22Rv1 (cell line): ENCODE measurements at regions not wholly inside any gene's neighbourhood (a gene's known extent, or its start where the extent isn't known, plus 50 kb on each side); places are given as distances from the start of the nearest gene placed in this dataset.

ENCODE experiments used
- H3K27ac ChIP-seq: fragments of 450-650 bp; 2 replicates; pipeline ENCODE4 v1.5.1; 2017
- ZFX ChIP-seq: fragments of 450-650 bp; IDR thresholded peaks from 2 replicates; pipeline ENCODE4 v1.6.1; 2017; ENCODE audit warnings: antibody characterized with exemption, borderline replicate concordance
- TF ChIP-seq, protein P1 (sequence below): fragments of 450-650 bp; IDR thresholded peaks from 2 replicates; pipeline ENCODE4 v1.5.1; 2017; ENCODE audit warnings: mild to moderate bottlenecking

DNA sequence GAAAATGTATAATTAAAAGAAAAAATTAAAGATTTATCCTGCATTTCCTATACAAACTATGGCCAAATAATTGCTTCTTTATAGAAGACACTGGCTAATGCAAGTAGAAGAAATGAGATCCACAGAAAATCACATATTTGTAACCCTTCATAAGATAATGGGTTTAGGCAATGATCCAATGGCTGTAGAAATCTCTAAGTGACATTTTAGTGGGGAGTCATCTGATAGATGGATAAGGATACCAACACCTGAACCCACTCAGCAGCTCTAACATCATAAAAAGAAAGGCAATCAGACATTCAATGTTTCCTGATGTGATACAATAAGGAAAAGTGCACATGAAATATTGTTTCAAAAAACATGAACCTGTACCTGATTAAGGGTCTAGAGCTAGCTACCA, 297.5 kb downstream of the CXCL12 start:
- no peak overlapping the region for H3K27ac ChIP-seq
- TF ChIP-seq, protein P1, sequence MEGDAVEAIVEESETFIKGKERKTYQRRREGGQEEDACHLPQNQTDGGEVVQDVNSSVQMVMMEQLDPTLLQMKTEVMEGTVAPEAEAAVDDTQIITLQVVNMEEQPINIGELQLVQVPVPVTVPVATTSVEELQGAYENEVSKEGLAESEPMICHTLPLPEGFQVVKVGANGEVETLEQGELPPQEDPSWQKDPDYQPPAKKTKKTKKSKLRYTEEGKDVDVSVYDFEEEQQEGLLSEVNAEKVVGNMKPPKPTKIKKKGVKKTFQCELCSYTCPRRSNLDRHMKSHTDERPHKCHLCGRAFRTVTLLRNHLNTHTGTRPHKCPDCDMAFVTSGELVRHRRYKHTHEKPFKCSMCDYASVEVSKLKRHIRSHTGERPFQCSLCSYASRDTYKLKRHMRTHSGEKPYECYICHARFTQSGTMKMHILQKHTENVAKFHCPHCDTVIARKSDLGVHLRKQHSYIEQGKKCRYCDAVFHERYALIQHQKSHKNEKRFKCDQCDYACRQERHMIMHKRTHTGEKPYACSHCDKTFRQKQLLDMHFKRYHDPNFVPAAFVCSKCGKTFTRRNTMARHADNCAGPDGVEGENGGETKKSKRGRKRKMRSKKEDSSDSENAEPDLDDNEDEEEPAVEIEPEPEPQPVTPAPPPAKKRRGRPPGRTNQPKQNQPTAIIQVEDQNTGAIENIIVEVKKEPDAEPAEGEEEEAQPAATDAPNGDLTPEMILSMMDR = no peak

DNA sequence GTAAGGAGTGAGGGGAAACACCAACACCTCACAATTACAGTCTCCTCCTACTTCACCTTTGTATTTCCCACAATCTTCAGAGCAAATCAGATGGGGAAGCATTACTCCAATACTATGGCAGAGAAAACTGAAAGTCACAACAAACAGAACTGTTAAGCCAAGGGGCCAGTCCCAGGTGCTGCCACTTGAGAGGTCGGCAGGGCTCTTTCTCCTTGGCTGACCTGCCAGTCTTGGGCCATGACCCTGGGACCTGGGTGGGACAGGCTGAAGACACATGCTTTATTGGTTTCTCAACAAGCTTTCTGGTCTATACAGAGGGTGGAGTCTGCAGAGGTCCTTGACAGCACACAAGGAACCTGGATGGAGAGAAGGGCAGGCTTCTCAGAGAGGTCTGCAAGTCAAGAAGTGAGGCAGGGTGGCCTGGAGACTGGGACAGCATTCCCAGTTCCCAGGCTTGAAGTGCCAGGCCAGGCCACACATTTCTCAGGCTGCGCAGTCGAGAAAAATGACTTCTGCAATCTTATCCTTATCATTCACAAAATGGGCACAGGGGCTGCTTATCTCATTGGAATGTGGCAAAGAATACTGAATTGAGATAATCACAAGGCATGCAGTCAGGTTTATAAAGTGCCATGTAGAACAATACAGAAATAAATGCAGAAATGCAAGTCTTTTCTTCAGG, 301.0 kb downstream of the CXCL12 start:
- no peak overlapping the region for H3K27ac ChIP-seq

DNA sequence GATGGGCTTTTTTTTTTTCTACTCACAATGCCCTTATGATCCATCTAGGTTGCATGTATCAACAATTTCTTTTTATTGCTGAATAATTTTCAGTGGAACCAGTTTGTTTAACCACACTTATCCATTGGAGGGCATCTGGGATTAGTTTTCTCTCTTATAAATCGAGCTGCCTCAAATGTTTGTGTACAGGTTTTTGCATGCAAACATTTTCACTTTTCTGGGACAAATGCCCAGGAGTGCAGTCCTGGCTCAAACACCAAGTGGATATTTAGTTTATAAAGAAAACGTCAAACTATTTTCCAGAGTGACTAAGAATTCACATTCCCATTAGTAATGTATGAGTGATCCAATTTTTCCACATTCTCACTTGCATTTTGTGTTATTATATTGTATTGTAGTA, 313.4 kb downstream of the CXCL12 start:
- no peak for TF ChIP-seq ZFX
- TF ChIP-seq, protein P1 = no peak
- no peak overlapping the region for H3K27ac ChIP-seq

More for the DNA sequence above, 301.0 kb downstream of the CXCL12 start:
- TF ChIP-seq, protein P1 = no peak
- no peak for TF ChIP-seq ZFX

DNA sequence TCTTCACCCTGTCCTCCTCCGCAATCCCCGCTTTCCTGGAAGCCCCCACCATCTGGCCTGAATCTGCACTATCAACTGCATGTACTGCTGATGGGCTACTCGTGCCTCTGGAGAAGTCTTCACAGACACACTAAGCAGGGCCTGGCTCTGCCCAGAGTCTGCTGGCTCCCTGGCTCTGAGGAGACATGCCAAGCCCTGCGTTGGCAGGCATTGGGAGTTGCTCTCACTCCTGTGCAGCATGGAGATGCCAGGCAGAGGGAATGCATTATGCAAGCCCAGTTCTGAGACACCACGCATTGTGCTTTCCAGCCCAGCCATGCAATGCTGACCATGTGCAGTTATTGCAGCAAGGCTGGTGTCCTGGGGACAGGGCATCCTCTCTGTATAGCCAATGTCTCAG, 314.6 kb downstream of the CXCL12 start:
- TF ChIP-seq ZFX = no peak
- TF ChIP-seq, protein P1 = no peak
- no peak overlapping the region for H3K27ac ChIP-seq

DNA sequence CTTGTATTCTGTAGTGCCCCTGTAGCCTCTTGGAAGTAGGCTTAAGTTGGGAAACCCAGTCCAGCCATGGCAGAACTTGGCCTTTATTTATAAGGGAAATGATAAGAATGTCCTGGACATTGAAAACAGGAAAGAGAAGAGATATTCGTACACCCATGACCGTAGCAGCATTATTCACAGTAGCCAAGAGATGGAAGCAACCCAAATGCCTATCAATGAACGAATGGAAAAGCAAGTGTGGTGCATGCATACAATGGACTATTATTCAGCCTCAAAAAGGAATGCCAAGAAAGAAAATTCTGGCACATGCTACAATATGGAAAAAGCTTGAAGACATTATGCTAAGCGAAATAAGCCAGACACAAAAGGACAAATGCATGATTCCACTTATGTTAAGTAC, 315.3 kb downstream of the CXCL12 start:
- no peak for TF ChIP-seq ZFX
- TF ChIP-seq, protein P1 = no peak
- H3K27ac ChIP-seq = no peak overlapping the region

DNA sequence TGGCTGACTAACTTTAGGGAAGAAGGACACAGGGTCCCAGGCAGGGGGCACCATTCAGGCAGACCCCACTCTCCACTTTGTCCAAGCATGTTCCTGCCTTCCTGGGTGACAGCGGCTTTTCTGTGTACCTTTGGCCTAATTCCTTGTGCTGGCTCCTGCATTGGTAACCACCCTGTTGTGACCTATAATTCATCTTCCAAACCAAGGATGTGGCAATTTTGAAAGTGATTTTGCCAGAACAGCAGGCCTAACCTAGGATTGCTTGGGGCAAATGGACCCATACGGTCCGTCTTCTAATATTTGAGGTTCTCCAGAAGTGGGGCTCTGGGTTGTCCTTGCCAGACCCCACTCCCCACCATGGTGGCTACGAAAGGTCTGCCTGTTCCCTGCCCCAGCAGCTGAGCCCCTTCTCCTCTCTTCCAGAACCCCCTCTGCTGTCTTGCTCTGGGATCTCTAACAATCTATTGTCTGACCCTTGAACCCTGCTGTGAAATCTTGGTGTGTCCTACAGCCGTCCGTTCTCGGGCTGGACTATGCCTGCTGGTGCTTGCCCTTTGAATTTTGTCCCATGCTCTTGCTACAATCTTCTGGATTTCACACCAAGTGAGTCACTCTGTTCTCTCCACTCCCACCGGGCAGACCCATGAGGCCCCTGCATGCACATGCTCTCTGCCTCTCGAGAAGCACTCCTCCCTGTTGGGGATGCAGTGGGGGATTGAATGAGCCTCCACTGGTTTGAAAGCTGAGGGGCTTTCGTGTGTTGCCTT, 316.0 kb downstream of the CXCL12 start:
- no peak overlapping the region for H3K27ac ChIP-seq
- TF ChIP-seq, protein P1 = no peak
- no peak for TF ChIP-seq ZFX

GRCh38 chr10:44067432-44067831, 317.5 kb downstream of the CXCL12 start:
- TF ChIP-seq ZFX = no peak
- TF ChIP-seq, protein P1 = no peak
- H3K27ac ChIP-seq = no peak overlapping the region
